RWPE2 (cell line): ENCODE measurements at regions not wholly inside any gene's neighbourhood (a gene's known extent, or its start where the extent isn't known, plus 50 kb on each side); places are given as distances from the start of the nearest gene placed in this dataset.

Experiments used
- ATAC-seq: fragments of 200-7000 bp; cut with Tn5 transposase; 3 replicates; pipeline ENCODE4 v1.9.1; 2021; ENCODE audit warnings: low read depth
- DNase-seq: peaks from one replicate; pipeline ENCODE4 v3.0.0-alpha.2; 2020; ENCODE audit warnings: low spot score
- H3K27ac ChIP-seq: fragments of 450-650 bp; 2 replicates; pipeline ENCODE4 v1.5.1; 2017; ENCODE audit warnings: mild to moderate bottlenecking; ENCODE audit not compliant: poor library complexity, severe bottlenecking
- H3K27me3 ChIP-seq: fragments of 250-450 bp; sonication (Bioruptor Pico); 2 replicates; pipeline ENCODE4 v1.5.1; 2021; ENCODE audit warnings: mild to moderate bottlenecking, moderate library complexity; ENCODE audit not compliant: insufficient read depth, poor library complexity, severe bottlenecking
- H3K36me3 ChIP-seq: fragments of 250-450 bp; sonication (Bioruptor Pico); 2 replicates; pipeline ENCODE4 v1.5.1; 2020; ENCODE audit warnings: low read depth, mild to moderate bottlenecking, moderate library complexity
- H3K4me1 ChIP-seq: fragments of 250-450 bp; sonication (Bioruptor Pico); 2 replicates; pipeline ENCODE4 v1.5.1; 2021; ENCODE audit warnings: mild to moderate bottlenecking, moderate library complexity; ENCODE audit not compliant: insufficient read depth, poor library complexity, severe bottlenecking
- H3K4me3 ChIP-seq: fragments of 250-450 bp; sonication (Bioruptor Pico); 2 replicates; pipeline ENCODE4 v1.5.1; 2021; ENCODE audit warnings: mild to moderate bottlenecking, moderate library complexity; ENCODE audit not compliant: severe bottlenecking
- H3K9me3 ChIP-seq: fragments of 250-450 bp; sonication (Bioruptor Pico); 2 replicates; pipeline ENCODE4 v1.5.1; 2021; ENCODE audit warnings: mild to moderate bottlenecking, moderate library complexity; ENCODE audit not compliant: severe bottlenecking
- CTCF ChIP-seq: fragments of 450-650 bp; IDR thresholded peaks from one replicate; pipeline ENCODE4 v1.5.1; 2017; ENCODE audit warnings: mild to moderate bottlenecking, moderate library complexity; ENCODE audit not compliant: poor library complexity, severe bottlenecking

GRCh38 chr12:86681060-86681459, 424.9 kb upstream of the MGAT4C start:
- ATAC-seq = no peak
- Histone ChIP-seq H3K27ac (no peak overlapping the region), H3K27me3 (no peaks in the 10 kb centered on the region), H3K4me3 (no peak overlapping the region), H3K4me1 (no peaks in the 10 kb centered on the region), H3K36me3 (no peaks in the 10 kb centered on the region), H3K9me3 (no peaks in the 10 kb centered on the region)
- DNase-seq = no peak
- TF ChIP-seq CTCF = no peak

GRCh38 chr12:86675197-86675596, 419.0 kb upstream of the MGAT4C start:
- no peaks in the 10 kb centered on the region for H3K36me3 ChIP-seq
- peaks cover 3% of the 10 kb centered on the region for H3K4me1 ChIP-seq
- no peaks in the 10 kb centered on the region for H3K9me3 ChIP-seq
- H3K27me3 ChIP-seq = no peaks in the 10 kb centered on the region
- TF ChIP-seq CTCF = no peak
- ATAC-seq (no peak), DNase-seq (no peak)
- H3K4me3 ChIP-seq = no peak overlapping the region
- H3K27ac ChIP-seq = no peak overlapping the region

DNA sequence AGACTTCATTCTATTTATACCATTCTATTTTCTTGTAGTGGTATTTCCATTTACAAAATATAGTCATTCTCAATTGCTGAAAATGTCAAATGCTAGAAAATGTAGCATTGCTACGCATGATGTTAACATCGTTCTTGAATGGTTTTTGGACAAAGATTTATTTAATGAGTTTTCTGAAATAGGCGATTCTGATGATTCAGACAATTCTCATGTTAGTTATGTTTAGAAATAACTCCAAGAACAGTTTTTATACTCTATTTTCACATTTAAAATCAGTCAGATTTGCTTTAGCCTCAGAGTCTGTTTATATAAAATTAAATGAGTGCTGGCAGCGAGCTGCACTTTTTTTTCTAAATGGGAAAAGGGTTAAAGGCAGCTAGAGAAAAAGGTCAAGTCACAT, 414.8 kb upstream of the MGAT4C start:
- Histone ChIP-seq H3K9me3 (no peaks in the 10 kb centered on the region), H3K4me3 (no peak overlapping the region), H3K27me3 (no peaks in the 10 kb centered on the region), H3K4me1 (peaks cover 6% of the 10 kb centered on the region), H3K27ac (no peak overlapping the region), H3K36me3 (no peaks in the 10 kb centered on the region)
- ATAC-seq (no peak), DNase-seq (no peak)
- no peak for TF ChIP-seq CTCF

DNA sequence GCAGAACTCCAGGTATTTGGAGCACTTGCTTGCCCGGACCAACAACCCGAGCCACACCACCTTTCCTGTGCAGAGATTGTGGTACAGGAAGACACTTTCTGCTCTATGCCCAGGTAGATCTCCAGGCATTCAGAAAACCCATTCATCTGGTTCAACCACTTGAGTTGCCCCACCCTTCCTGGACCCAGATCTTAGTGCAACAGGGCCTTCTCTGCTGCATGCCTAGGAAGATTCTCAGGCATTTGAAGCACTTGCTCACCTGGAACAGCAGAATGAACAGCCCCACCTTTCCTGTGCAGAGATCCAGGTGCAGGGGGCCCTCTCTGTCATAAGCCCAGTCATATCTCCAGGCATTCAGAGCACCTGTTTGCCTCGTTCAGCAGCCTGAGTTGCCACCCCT, 412.8 kb upstream of the MGAT4C start:
- Histone ChIP-seq H3K27ac (no peak overlapping the region), H3K9me3 (no peaks in the 10 kb centered on the region), H3K27me3 (no peaks in the 10 kb centered on the region), H3K4me3 (no peak overlapping the region), H3K4me1 (peaks cover 6% of the 10 kb centered on the region), H3K36me3 (no peaks in the 10 kb centered on the region)
- TF ChIP-seq CTCF = no peak
- ATAC-seq (peak; percentile 81), DNase-seq (peak; percentile 34)

- DNase-seq (no peak), ATAC-seq (no peak)
- Histone ChIP-seq H3K36me3 (no peaks in the 10 kb centered on the region), H3K9me3 (no peaks in the 10 kb centered on the region), H3K27me3 (no peaks in the 10 kb centered on the region), H3K4me1 (peaks cover 13% of the 10 kb centered on the region), H3K27ac (no peak overlapping the region), H3K4me3 (no peak overlapping the region)
- no peak for TF ChIP-seq CTCF
These were observed 410.1 kb upstream of the MGAT4C start for GRCh38 chr12:86666316-86666715.
